Hematopoietic multipotent progenitor cell treated with erythropoietin and hydrocortisone succinate and interleukin-3 and kit ligand, for 4 days (in vitro differentiated cells): ENCODE measurements at regions not wholly inside any gene's neighbourhood (a gene's known extent, or its start where the extent isn't known, plus 50 kb on each side); places are given as distances from the start of the nearest gene placed in this dataset.
"Not testable (repeated sequence)": the region's sequence is repeated elsewhere in the genome, so short reads cannot be mapped to it uniquely, and the experiment has no call there.

Experiments used
- DNase-seq: peaks from one replicate; pipeline ENCODE4 v3.0.0-alpha.2; 2015

- DNase-seq, result no peak
Measured at GRCh38 chr19:29006057-29006735, 206.8 kb downstream of the UQCRFS1 start.

GRCh38 chr19:29004796-29005195 lies 208.2 kb downstream of the UQCRFS1 start:
- no peak for DNase-seq

- no peak for DNase-seq
Measured at GRCh38 chr19:29003641-29004409, 209.1 kb downstream of the UQCRFS1 start.

GRCh38 chr19:29002336-29002735 lies 210.6 kb downstream of the UQCRFS1 start:
- DNase-seq, result no peak

- no peak for DNase-seq
Measured at GRCh38 chr19:29001597-29002245, 211.2 kb downstream of the UQCRFS1 start.

- DNase-seq, result no peak
Measured at GRCh38 chr19:29001141-29001581, 211.8 kb downstream of the UQCRFS1 start.

- DNase-seq, result no peak
Measured at GRCh38 chr19:28999724-29000433, 213.1 kb downstream of the UQCRFS1 start.

- no peak for DNase-seq
Measured at GRCh38 chr19:28998974-28999373, 214.0 kb downstream of the UQCRFS1 start.

GRCh38 chr19:28997866-28998265 lies 215.1 kb downstream of the UQCRFS1 start:
- DNase-seq, result not testable (repeated sequence)

- no peak for DNase-seq
Measured at GRCh38 chr19:28990522-28990921, 222.4 kb downstream of the UQCRFS1 start.

GRCh38 chr19:28989739-28990138 lies 223.2 kb downstream of the UQCRFS1 start:
- DNase-seq, result no peak

GRCh38 chr19:28988066-28988465 lies 224.9 kb downstream of the UQCRFS1 start:
- DNase-seq, result no peak

- DNase-seq, result no peak
Measured at GRCh38 chr19:28987177-28987576, 225.8 kb downstream of the UQCRFS1 start.

GRCh38 chr19:28985201-28985600 lies 227.8 kb downstream of the UQCRFS1 start:
- no peak for DNase-seq

GRCh38 chr19:28984315-28984714 lies 228.6 kb downstream of the UQCRFS1 start:
- no peak for DNase-seq

GRCh38 chr19:28983430-28983829 lies 229.5 kb downstream of the UQCRFS1 start:
- no peak for DNase-seq

- DNase-seq, result no peak
Measured at GRCh38 chr19:28981994-28982393, 231.0 kb downstream of the UQCRFS1 start.

- DNase-seq, result no peak
Measured at GRCh38 chr19:28981518-28981917, 231.4 kb downstream of the UQCRFS1 start.

- no peak for DNase-seq
Measured at GRCh38 chr19:28980236-28980868, 232.6 kb downstream of the UQCRFS1 start.

- DNase-seq, result no peak
Measured at GRCh38 chr19:28977826-28978225, 235.1 kb downstream of the UQCRFS1 start.

- no peak for DNase-seq
Measured at GRCh38 chr19:28972058-28972852, 240.7 kb downstream of the UQCRFS1 start.

GRCh38 chr19:28971513-28971912 lies 241.4 kb downstream of the UQCRFS1 start:
- no peak for DNase-seq
